Testis (tissue), 2 donors: ENCODE measurements at regions not wholly inside any gene's neighbourhood (a gene's known extent, or its start where the extent isn't known, plus 50 kb on each side); places are given as distances from the start of the nearest gene placed in this dataset.
"Not testable (repeated sequence)": the region's sequence is repeated elsewhere in the genome, so short reads cannot be mapped to it uniquely, and the experiment has no call there.

Experiments
- DNase-seq: peaks from one replicate; pipeline ENCODE4 v3.0.0-alpha.2; 2019
- H3K27ac ChIP-seq, 2 donors: fragments of 200-600 bp; sonication (generic); one replicate each; pipeline ENCODE4 v1.5.1; 2019
- H3K27me3 ChIP-seq: fragments of 200-600 bp; sonication (generic); one replicate; pipeline ENCODE4 v1.5.1; 2019
- H3K36me3 ChIP-seq: fragments of 200-600 bp; sonication (generic); one replicate; pipeline ENCODE4 v1.5.1; 2017; ENCODE audit warnings: low read depth; ENCODE audit errors: missing control alignments
- H3K4me1 ChIP-seq: fragments of 200-600 bp; sonication (generic); one replicate; pipeline ENCODE4 v1.5.1; 2019
- H3K4me3 ChIP-seq, 2 donors: fragments of 200-600 bp; sonication (generic); one replicate each; pipeline ENCODE4 v1.5.1; 2017 to 2019
- H3K9me3 ChIP-seq: fragments of 200-600 bp; sonication (generic); one replicate; pipeline ENCODE4 v1.5.1; 2017
- POLR2A ChIP-seq: fragments of 450-650 bp; IDR thresholded peaks from one replicate; pipeline ENCODE4 v1.6.1; 2017; ENCODE audit warnings: antibody characterized with exemption, mild to moderate bottlenecking, moderate library complexity
- WGBS, 2 donors: methylation state at CpG; one replicate each; pipeline ENCODE4 v1.1.5; 2018; 5-methylcytosine and 5-hydroxymethylcytosine counted together
- intact Hi-C: fragments of 100-400 bp; cut with DNase I; formaldehyde crosslinking; loops from one replicate; pipeline ENCODE4 v1.15.1; 2023; ENCODE audit warnings: low total_unique reads
- TF ChIP-seq, protein P1 (sequence below), 3 experiments: fragments of 450-650 bp in 2 of 3; fragments of 200-600 bp in 1 of 3; sonication (generic) in 1 of 3; IDR thresholded peaks; one replicate each; pipeline ENCODE4 v1.5.1; 2016 to 2019; ENCODE audit warnings: antibody characterized with exemption in 3 of 3, mild to moderate bottlenecking in 2 of 3, moderate library complexity in 1 of 3

DNA sequence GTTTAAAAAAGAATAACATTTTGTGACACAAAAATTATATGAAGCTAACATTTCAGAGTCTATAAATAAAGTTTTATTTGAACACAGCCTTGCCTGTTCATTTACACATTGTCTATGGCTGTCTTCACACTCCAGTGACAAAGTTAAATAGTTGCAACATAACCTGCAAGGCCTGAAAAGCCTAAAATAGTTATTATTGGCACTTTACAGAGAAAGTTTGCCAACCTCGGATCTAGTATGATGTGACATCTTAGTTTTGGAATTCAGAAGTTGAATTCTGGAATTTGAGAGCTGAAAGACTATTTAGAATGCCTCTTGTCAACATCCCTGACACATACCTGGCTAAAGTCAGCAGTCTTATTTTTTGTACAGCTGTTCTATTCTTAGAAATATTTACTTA is 68.3 kb downstream of the DYRK2 start:
- intact Hi-C loops: no loop called here
- no peak for TF ChIP-seq POLR2A
- TF ChIP-seq, protein P1, sequence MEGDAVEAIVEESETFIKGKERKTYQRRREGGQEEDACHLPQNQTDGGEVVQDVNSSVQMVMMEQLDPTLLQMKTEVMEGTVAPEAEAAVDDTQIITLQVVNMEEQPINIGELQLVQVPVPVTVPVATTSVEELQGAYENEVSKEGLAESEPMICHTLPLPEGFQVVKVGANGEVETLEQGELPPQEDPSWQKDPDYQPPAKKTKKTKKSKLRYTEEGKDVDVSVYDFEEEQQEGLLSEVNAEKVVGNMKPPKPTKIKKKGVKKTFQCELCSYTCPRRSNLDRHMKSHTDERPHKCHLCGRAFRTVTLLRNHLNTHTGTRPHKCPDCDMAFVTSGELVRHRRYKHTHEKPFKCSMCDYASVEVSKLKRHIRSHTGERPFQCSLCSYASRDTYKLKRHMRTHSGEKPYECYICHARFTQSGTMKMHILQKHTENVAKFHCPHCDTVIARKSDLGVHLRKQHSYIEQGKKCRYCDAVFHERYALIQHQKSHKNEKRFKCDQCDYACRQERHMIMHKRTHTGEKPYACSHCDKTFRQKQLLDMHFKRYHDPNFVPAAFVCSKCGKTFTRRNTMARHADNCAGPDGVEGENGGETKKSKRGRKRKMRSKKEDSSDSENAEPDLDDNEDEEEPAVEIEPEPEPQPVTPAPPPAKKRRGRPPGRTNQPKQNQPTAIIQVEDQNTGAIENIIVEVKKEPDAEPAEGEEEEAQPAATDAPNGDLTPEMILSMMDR (IDR thresholded peaks at IDR 0.05): no peak
- Histone ChIP-seq H3K36me3 (no peaks in the 10 kb centered on the region), H3K9me3 (no peaks in the 10 kb centered on the region), H3K4me1 (no peaks in the 10 kb centered on the region), H3K27ac (no peak overlapping the region), H3K27me3 (no peaks in the 10 kb centered on the region), H3K4me3 (no peak overlapping the region)
- 60 to 61% methylated on average over 1 of the region's 1 CpG for WGBS, 2 donors
- no peak for DNase-seq

- intact Hi-C loops, H3K27ac ChIP-seq, H3K27me3 ChIP-seq, DNase-seq, H3K4me1 ChIP-seq, H3K36me3 ChIP-seq, H3K9me3 ChIP-seq: not testable (repeated sequence)
- 26 to 72% methylated on average over 3 to 30 of the region's 30 CpGs for WGBS, 2 donors
- H3K4me3 ChIP-seq: peak overlapping the region in 1 of 2 donors; percentile 21
Measured at GRCh38 chr12:67719303-67719702, 70.8 kb downstream of the DYRK2 start.

- Histone ChIP-seq H3K27me3 (no peaks in the 10 kb centered on the region), H3K4me3 (no peak overlapping the region), H3K9me3 (no peaks in the 10 kb centered on the region), H3K27ac (no peak overlapping the region), H3K4me1 (no peaks in the 10 kb centered on the region), H3K36me3 (no peaks in the 10 kb centered on the region)
- TF ChIP-seq POLR2A: no peak
- TF ChIP-seq, protein P1 (IDR thresholded peaks at IDR 0.05): no peak
- 34 to 54% methylated on average over 3 of the region's 3 CpGs for WGBS, 2 donors
- intact Hi-C loops: no loop called here
- no peak for DNase-seq
Measured at GRCh38 chr12:67720351-67720856, 71.9 kb downstream of the DYRK2 start.

DNA sequence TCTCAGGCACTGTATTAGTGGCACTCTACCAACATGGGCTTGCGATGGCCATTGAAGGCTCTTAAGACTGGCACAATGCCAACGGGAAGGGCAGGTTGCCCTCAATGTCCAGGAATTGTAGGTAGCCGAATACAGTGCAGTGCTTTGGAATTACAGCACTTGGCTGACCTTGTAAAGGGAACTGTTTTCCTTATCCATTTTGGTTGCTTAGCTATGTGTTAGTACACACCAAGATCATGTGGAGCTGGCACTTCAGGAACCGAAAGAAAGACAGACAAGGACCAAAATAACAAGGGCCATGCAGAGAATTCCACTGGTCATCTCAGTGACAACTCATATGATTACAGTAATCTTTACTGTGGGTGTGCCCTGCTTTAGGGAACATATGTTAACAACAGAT is 72.7 kb downstream of the DYRK2 start:
- Histone ChIP-seq H3K9me3 (no peaks in the 10 kb centered on the region), H3K4me3 (no peak overlapping the region), H3K4me1 (no peaks in the 10 kb centered on the region), H3K27me3 (no peaks in the 10 kb centered on the region), H3K27ac (no peak overlapping the region), H3K36me3 (no peaks in the 10 kb centered on the region)
- 19 to 23% methylated on average over 4 of the region's 4 CpGs for WGBS, 2 donors
- intact Hi-C loops: no loop called here
- no peak for TF ChIP-seq POLR2A
- no peak for DNase-seq

GRCh38 chr12:67722296-67722695 is 73.8 kb downstream of the DYRK2 start:
- Histone ChIP-seq H3K27me3 (no peaks in the 10 kb centered on the region), H3K9me3 (no peaks in the 10 kb centered on the region), H3K27ac (no peak overlapping the region), H3K4me1 (no peaks in the 10 kb centered on the region), H3K4me3 (no peak overlapping the region), H3K36me3 (no peaks in the 10 kb centered on the region)
- DNase-seq: no peak
- WGBS, 2 donors: 82 to 94% methylated on average over 1 of the region's 1 CpG
- no peak for TF ChIP-seq POLR2A
- TF ChIP-seq, protein P1 (IDR thresholded peaks at IDR 0.05): no peak
- intact Hi-C loops: no loop called here

DNA sequence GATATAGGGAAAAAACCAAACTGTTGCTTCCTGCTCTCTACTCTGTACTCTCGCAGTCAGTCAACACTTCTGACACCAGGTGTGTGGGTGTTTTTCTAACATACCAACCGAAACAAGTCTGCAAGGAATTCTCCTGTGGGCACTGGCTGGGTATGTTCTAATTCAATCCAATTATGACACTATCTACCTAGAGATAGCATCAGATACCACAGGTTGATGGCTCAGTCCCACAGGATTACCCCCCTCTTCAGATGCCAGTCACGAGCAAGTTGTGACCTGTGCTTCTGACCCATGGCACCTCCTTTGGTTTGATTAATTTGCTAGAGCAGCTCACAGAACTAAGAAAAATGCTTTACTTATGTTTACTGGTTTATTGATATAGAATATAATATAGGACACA is 78.3 kb downstream of the DYRK2 start:
- 89 to 92% methylated on average over 3 of the region's 3 CpGs for WGBS, 2 donors
- DNase-seq: no peak
- H3K4me3 ChIP-seq: no peak overlapping the region
- no peaks in the 10 kb centered on the region for H3K36me3 ChIP-seq
- no peaks in the 10 kb centered on the region for H3K4me1 ChIP-seq
- H3K9me3 ChIP-seq: no peaks in the 10 kb centered on the region
- intact Hi-C loops: no loop called here
- no peak overlapping the region for H3K27ac ChIP-seq
- H3K27me3 ChIP-seq: no peaks in the 10 kb centered on the region
- no peak for TF ChIP-seq POLR2A
- TF ChIP-seq, protein P1 (IDR thresholded peaks at IDR 0.05): no peak
